Endothelial cell of umbilical vein (primary cell): ENCODE measurements at regions not wholly inside any gene's neighbourhood (a gene's known extent, or its start where the extent isn't known, plus 50 kb on each side); places are given as distances from the start of the nearest gene placed in this dataset.

Experiments used
- CTCF ChIP-seq, 2 donors: IDR thresholded peaks; 1 replicate in 1 of 2; 2 replicates in 1 of 2; pipeline ENCODE4 v1.5.1; 2011; ENCODE audit warnings: low read length in 2 of 2, mild to moderate bottlenecking in 2 of 2, moderate library complexity in 2 of 2, control low read depth in 1 of 2, inconsistent platforms in 1 of 2, low read depth in 1 of 2; ENCODE audit not compliant: insufficient read depth in 1 of 2; ENCODE audit errors: extremely low read depth in 1 of 2
- EZH2 ChIP-seq: IDR thresholded peaks from 2 replicates; pipeline ENCODE4 v1.6.1; 2012; ENCODE audit warnings: borderline replicate concordance, low read depth, mild to moderate bottlenecking, moderate library complexity, low read length, inconsistent platforms; ENCODE audit not compliant: severe bottlenecking
- JUN ChIP-seq: IDR thresholded peaks from 2 replicates; pipeline ENCODE4 v1.6.1; 2011; ENCODE audit warnings: borderline replicate concordance, low read depth; ENCODE audit not compliant: insufficient read length, insufficient read depth
- MAX ChIP-seq: IDR thresholded peaks from 2 replicates; pipeline ENCODE4 v1.6.1; 2011; ENCODE audit not compliant: insufficient read depth, insufficient read length
- MYC ChIP-seq: IDR thresholded peaks from one replicate; pipeline ENCODE4 v1.6.1; 2011; ENCODE audit warnings: mild to moderate bottlenecking, low read depth, low read length
- POLR2A ChIP-seq: IDR thresholded peaks from 2 replicates; pipeline ENCODE4 v1.6.1; 2012; ENCODE audit warnings: low read depth, mild to moderate bottlenecking, control low read depth, low read length
- POLR2AphosphoS5 ChIP-seq: IDR thresholded peaks from 2 replicates; pipeline ENCODE4 v1.6.1; 2012; ENCODE audit warnings: low read depth, mild to moderate bottlenecking, control low read depth, low read length, moderate library complexity; ENCODE audit not compliant: insufficient read depth

DNA sequence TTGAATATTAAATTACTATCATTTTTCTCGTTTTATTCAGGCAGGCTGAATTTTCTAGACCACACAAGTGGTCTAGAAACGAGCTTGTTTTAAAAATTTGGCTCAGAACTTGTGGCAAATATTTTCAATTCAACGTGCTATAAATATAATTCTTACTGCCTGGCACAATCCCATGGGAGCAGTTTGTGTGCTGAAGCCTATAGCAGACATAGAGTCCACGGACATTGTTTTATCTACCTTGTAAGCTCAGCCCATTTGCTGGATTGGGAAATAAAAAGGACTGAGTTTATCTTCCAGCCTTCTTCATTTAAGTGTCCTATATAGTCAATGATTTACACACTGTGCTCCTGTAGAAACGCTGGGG lies 103.4 kb downstream of the ZBTB18 start:
- TF ChIP-seq CTCF (IDR thresholded peaks at IDR 0.05; ENCODE audit: extremely low read depth in 1 of 2, insufficient read depth in 1 of 2, low read depth in 1 of 2, low read length in 2 of 2) (no peak), POLR2A (no peak), EZH2 (no peak), POLR2AphosphoS5 (no peak), MAX (no peak), MYC (no peak), JUN (no peak)
